ENCODE measurements at regions not wholly inside any gene's neighbourhood (a gene's known extent, or its start where the extent isn't known, plus 50 kb on each side); places are given as distances from the start of the nearest gene placed in this dataset.

GRCh38 chr1:168949672-168950071 lies 156.8 kb upstream of the ATP1B1 start:
- FAIRE-seq = no peak
- no peaks in the 10 kb centered on the region for H3K36me3 ChIP-seq (replicated peaks in 1 of 2; ENCODE audit: control insufficient read depth in 1 of 2, insufficient read depth in 2 of 2, low read length in 2 of 2)
- CTCF ChIA-PET (ENCODE audit: low intra/inter-chr PET ratio, low total read pairs) = no interaction called here
- no peak overlapping the region for H3K27ac ChIP-seq (ENCODE audit: extremely low read length, insufficient read depth, low read length)
- in situ Hi-C loops (cut with HindIII; ENCODE audit: extremely low pct_ligation_motif_present, low pct_unique_long_range_greater_than_20kb) (no loop called here), intact Hi-C loops (cut with micrococcal nuclease; ENCODE audit: unreplicated experiment) (no loop called here)
- no peaks in the 10 kb centered on the region for H3K9me3 ChIP-seq (ENCODE audit: low read length)
- no peaks in the 10 kb centered on the region for H4K20me1 ChIP-seq (ENCODE audit: insufficient read depth, low read length)
- no peak for DNase-seq (ENCODE audit: low spot score)
- TF ChIP-seq ZFP1 (CRISPR knock-in tag; IDR thresholded peaks at IDR 0.05) (no peak), ZNF232 (CRISPR knock-in tag; IDR thresholded peaks at IDR 0.05; ENCODE audit: borderline replicate concordance) (no peak), ATF3 (CRISPR knock-in tag; IDR thresholded peaks at IDR 0.05) (no peak), ZNF337 (CRISPR knock-in tag; IDR thresholded peaks at IDR 0.05; ENCODE audit: borderline replicate concordance, low read depth) (no peak), ZNF841 (CRISPR knock-in tag; IDR thresholded peaks at IDR 0.05; ENCODE audit: borderline replicate concordance) (no peak), HDAC6 (IDR thresholded peaks at IDR 0.05; ENCODE audit: low read depth, low read length) (no peak), TGIF2 (CRISPR knock-in tag; IDR thresholded peaks at IDR 0.05) (no peak)
- TF ChIP-seq, protein P1, sequence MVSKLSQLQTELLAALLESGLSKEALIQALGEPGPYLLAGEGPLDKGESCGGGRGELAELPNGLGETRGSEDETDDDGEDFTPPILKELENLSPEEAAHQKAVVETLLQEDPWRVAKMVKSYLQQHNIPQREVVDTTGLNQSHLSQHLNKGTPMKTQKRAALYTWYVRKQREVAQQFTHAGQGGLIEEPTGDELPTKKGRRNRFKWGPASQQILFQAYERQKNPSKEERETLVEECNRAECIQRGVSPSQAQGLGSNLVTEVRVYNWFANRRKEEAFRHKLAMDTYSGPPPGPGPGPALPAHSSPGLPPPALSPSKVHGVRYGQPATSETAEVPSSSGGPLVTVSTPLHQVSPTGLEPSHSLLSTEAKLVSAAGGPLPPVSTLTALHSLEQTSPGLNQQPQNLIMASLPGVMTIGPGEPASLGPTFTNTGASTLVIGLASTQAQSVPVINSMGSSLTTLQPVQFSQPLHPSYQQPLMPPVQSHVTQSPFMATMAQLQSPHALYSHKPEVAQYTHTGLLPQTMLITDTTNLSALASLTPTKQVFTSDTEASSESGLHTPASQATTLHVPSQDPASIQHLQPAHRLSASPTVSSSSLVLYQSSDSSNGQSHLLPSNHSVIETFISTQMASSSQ (IDR thresholded peaks at IDR 0.05; ENCODE audit: low read depth) = no peak
- TF ChIP-seq, protein P1 (CRISPR knock-in tag; IDR thresholded peaks at IDR 0.05; ENCODE audit: borderline replicate concordance) = no peak
- H3K4me1 ChIP-seq (ENCODE audit: insufficient read depth, low read length) = no peaks in the 10 kb centered on the region
- POLR2A ChIA-PET = interaction anchor here (1.0 kb wide), 1 partner anchor 17 kb away, joined by 3 read pairs; no protein-coding TSS in a partner anchor
- no peak overlapping the region for H3K4me2 ChIP-seq (ENCODE audit: low read depth, low read length)
- no peaks in the 10 kb centered on the region for H3K79me2 ChIP-seq (ENCODE audit: insufficient read depth, low read length)
- no peak overlapping the region for H3K4me3 ChIP-seq (replicated peaks in 1 of 3; ENCODE audit: insufficient read depth in 1 of 3, low read depth in 2 of 3, low read length in 3 of 3)
- no peak overlapping the region for H2AFZ ChIP-seq (ENCODE audit: low read length)
- no TSS peak for BruUV-seq (replicated peaks)
- no peaks in the 10 kb centered on the region; a peak in 1 of 5 replicates for H3K27me3 ChIP-seq (ENCODE audit: control insufficient read depth in 1 of 2, insufficient read depth in 2 of 2, low read length in 2 of 2)
- ATAC-seq = no peak
- H3K9ac ChIP-seq (ENCODE audit: insufficient read depth, low read depth, low read length) = no peak overlapping the region
